Prostate gland (tissue), 2 donors: ENCODE measurements at regions not wholly inside any gene's neighbourhood (a gene's known extent, or its start where the extent isn't known, plus 50 kb on each side); places are given as distances from the start of the nearest gene placed in this dataset.

ENCODE experiments used
- DNase-seq: peaks from one replicate; pipeline ENCODE4 v3.0.0-alpha.2; 2019; ENCODE audit warnings: low spot score
- H3K27ac ChIP-seq, 2 donors: fragments of 200-600 bp; sonication (generic); 2 replicates each; pipeline ENCODE4 v1.5.1; 2017 to 2019
- H3K27me3 ChIP-seq: fragments of 200-600 bp; sonication (generic); replicated peaks from 2 replicates; pipeline ENCODE4 v1.5.1; 2019; ENCODE audit not compliant: insufficient read depth
- H3K36me3 ChIP-seq, 2 donors: fragments of 200-600 bp; sonication (generic); 1 replicate in 1 of 2; 2 replicates in 1 of 2; pipeline versions ENCODE4 v1.5.1 to v1.8.1; 2017 to 2019
- H3K4me1 ChIP-seq: fragments of 200-600 bp; sonication (generic); replicated peaks from 2 replicates; pipeline ENCODE4 v1.5.1; 2019
- H3K4me3 ChIP-seq, 2 donors: fragments of 200-600 bp; sonication (generic); 2 replicates each; pipeline ENCODE4 v1.5.1; 2017 to 2019
- H3K9me3 ChIP-seq: fragments of 200-600 bp; sonication (generic); 2 replicates; pipeline ENCODE4 v1.5.1; 2017
- POLR2A ChIP-seq: fragments of 450-650 bp; IDR thresholded peaks from one replicate; pipeline ENCODE4 v1.6.1; 2016; ENCODE audit warnings: antibody characterized with exemption, mild to moderate bottlenecking
- POLR2AphosphoS5 ChIP-seq: sonication (generic); formaldehyde crosslinking; IDR thresholded peaks from one replicate; pipeline ENCODE4 v1.6.1; 2017; ENCODE audit warnings: antibody characterized with exemption
- WGBS: methylation state at CpG from one replicate; pipeline ENCODE4 v1.1.5; 2018; 5-methylcytosine and 5-hydroxymethylcytosine counted together
- intact Hi-C: fragments of 100-400 bp; cut with DNase I; formaldehyde crosslinking; loops from one replicate; pipeline ENCODE4 v1.14.2; 2022
- TF ChIP-seq, protein P1 (sequence below), 4 experiments: fragments of 200-600 bp in 2 of 4; fragments of 450-650 bp in 2 of 4; sonication (generic) in 2 of 4; IDR thresholded peaks; 1 replicate in 3 of 4; 2 replicates in 1 of 4; pipeline ENCODE4 v1.5.1; 2016 to 2019; ENCODE audit warnings: antibody characterized with exemption in 4 of 4, mild to moderate bottlenecking in 2 of 4, moderate library complexity in 2 of 4

DNA sequence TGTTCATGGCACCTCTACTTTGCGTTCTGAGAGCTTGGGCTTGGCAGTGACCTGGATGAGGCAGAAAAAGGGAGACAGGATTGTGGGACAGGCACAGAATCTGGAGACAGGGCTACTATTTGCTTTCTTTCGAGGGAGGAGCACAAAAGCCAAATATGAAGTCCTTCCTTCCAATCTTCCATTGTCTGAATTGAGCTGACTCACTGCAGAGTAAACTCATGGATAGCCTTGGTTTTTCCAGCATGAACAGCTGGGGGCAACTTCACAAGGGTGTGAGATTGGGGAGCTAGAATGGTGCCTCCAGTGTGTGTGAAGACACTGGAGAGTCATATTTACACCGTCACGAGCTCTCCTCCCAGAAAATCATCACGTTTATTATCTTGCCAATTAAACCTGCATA is 55.6 kb upstream of the NRP1 start:
- H3K4me1 ChIP-seq: no peaks in the 10 kb centered on the region
- intact Hi-C loops: no loop called here
- no peak for DNase-seq
- no peak for TF ChIP-seq POLR2A
- TF ChIP-seq, protein P1, sequence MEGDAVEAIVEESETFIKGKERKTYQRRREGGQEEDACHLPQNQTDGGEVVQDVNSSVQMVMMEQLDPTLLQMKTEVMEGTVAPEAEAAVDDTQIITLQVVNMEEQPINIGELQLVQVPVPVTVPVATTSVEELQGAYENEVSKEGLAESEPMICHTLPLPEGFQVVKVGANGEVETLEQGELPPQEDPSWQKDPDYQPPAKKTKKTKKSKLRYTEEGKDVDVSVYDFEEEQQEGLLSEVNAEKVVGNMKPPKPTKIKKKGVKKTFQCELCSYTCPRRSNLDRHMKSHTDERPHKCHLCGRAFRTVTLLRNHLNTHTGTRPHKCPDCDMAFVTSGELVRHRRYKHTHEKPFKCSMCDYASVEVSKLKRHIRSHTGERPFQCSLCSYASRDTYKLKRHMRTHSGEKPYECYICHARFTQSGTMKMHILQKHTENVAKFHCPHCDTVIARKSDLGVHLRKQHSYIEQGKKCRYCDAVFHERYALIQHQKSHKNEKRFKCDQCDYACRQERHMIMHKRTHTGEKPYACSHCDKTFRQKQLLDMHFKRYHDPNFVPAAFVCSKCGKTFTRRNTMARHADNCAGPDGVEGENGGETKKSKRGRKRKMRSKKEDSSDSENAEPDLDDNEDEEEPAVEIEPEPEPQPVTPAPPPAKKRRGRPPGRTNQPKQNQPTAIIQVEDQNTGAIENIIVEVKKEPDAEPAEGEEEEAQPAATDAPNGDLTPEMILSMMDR (IDR thresholded peaks at IDR 0.05): no peak
- no peak for TF ChIP-seq POLR2AphosphoS5
- no peak overlapping the region for H3K27ac ChIP-seq
- WGBS: 84% methylated on average over 5 of the region's 5 CpGs
- H3K27me3 ChIP-seq: no peaks in the 10 kb centered on the region
- no peak overlapping the region for H3K4me3 ChIP-seq
- H3K9me3 ChIP-seq: no peaks in the 10 kb centered on the region
- no peaks in the 10 kb centered on the region for H3K36me3 ChIP-seq

DNA sequence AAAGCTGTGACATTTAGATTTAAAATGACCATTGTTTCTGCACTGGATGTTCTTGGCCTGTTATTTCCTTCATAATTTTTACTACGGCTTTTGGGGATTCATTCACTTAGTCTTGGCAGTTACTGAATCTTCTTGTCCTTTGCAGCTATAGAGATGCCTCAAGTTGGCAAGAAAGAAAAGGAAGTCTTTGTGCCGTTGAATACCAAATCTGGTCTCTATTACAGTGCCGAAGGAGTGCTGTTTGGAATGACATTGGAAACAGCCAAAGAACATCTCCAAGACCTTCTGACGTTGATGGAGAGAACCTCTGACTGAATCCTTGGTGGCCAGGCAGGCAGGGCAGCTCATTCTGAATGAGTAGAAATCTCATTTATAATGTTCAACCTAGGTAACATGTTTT is 54.3 kb upstream of the NRP1 start:
- Histone ChIP-seq H3K4me3 (no peak overlapping the region), H3K27ac (no peak overlapping the region), H3K36me3 (no peaks in the 10 kb centered on the region), H3K27me3 (no peaks in the 10 kb centered on the region), H3K4me1 (no peaks in the 10 kb centered on the region), H3K9me3 (no peaks in the 10 kb centered on the region)
- 46% methylated on average over 4 of the region's 4 CpGs for WGBS
- intact Hi-C loops: no loop called here
- no peak for DNase-seq
- TF ChIP-seq, protein P1 (IDR thresholded peaks at IDR 0.05): no peak
- no peak for TF ChIP-seq POLR2AphosphoS5
- no peak for TF ChIP-seq POLR2A

DNA sequence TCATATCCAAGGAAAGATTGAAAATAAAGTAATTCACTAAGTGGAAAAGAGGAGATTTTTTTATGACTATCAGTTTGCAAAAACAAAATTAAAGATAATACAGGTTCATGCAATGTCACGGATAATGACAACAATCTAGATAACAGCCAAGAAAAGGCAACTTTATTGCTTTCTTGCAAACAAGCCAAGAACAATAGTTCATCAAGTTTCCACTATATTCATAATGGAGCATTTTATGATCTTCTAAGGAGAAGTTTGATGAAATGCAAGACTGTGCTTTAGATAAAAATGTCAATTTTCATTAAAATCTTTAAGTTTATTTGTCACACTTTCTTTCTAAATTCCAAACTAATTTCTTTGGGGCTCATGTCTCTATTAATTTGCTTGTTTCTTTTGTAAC is 53.9 kb upstream of the NRP1 start:
- Histone ChIP-seq H3K27ac (no peak overlapping the region), H3K36me3 (no peaks in the 10 kb centered on the region), H3K27me3 (no peaks in the 10 kb centered on the region), H3K9me3 (no peaks in the 10 kb centered on the region), H3K4me1 (no peaks in the 10 kb centered on the region), H3K4me3 (no peak overlapping the region)
- DNase-seq: no peak
- TF ChIP-seq POLR2AphosphoS5 (no peak), POLR2A (no peak)
- TF ChIP-seq, protein P1 (IDR thresholded peaks at IDR 0.05): no peak
- intact Hi-C loops: no loop called here
- WGBS: 35% methylated on average over 1 of the region's 1 CpG

DNA sequence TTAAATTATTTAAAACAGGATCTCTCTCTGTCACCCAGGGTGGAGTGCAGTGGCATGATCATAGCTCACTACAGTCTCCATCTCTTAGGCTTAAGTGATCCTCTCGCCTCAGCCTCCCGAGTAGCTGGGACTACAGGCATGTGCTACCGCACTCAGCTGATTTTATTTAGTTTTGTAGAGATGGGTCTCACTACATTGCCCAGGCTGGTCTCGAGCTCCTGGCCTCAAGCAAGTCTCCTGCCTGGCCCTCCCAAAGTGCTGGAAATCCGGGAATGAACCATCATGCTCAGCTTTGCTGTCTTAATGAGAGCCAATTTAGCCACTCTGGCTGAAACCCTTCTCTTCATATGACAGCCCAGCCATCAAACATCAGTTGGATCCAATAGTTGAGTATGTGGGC is 53.3 kb upstream of the NRP1 start:
- H3K4me3 ChIP-seq: no peak overlapping the region
- no peak overlapping the region for H3K27ac ChIP-seq
- no peaks in the 10 kb centered on the region for H3K36me3 ChIP-seq
- no peaks in the 10 kb centered on the region for H3K4me1 ChIP-seq
- TF ChIP-seq POLR2A: no peak
- TF ChIP-seq, protein P1 (IDR thresholded peaks at IDR 0.05): no peak
- no peak for TF ChIP-seq POLR2AphosphoS5
- 88% methylated on average over 5 of the region's 5 CpGs for WGBS
- intact Hi-C loops: no loop called here
- no peak for DNase-seq
- no peaks in the 10 kb centered on the region for H3K27me3 ChIP-seq
- no peaks in the 10 kb centered on the region for H3K9me3 ChIP-seq

DNA sequence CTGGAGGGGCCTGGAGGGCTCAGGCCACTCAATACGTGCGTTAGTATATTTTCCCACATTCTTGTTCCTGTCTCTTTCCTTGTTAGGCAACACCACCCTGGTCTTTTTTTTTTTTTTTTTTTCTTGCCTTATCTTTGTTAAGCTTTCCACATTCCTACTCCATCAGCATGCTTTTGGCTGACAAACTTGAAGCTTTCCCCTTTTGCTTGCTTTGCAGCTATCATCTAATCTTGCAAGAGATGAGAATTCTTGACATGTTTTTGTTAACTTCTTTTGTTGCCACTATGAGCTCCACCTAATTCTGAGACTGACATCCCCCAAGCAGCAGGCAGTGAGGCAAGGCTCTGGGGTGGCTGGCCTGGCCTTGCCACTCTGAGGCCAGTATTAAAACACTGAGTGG is 52.5 kb upstream of the NRP1 start:
- no peaks in the 10 kb centered on the region for H3K9me3 ChIP-seq
- H3K36me3 ChIP-seq: no peaks in the 10 kb centered on the region
- H3K27me3 ChIP-seq: no peaks in the 10 kb centered on the region
- DNase-seq: no peak
- WGBS: 88% methylated on average over 2 of the region's 2 CpGs
- no peaks in the 10 kb centered on the region for H3K4me1 ChIP-seq
- TF ChIP-seq, protein P1 (IDR thresholded peaks at IDR 0.05): no peak
- no peak for TF ChIP-seq POLR2AphosphoS5
- TF ChIP-seq POLR2A: no peak
- intact Hi-C loops: no loop called here
- H3K4me3 ChIP-seq: no peak overlapping the region
- no peak overlapping the region for H3K27ac ChIP-seq
